HEK293T (cell line): ENCODE measurements at regions not wholly inside any gene's neighbourhood (a gene's known extent, or its start where the extent isn't known, plus 50 kb on each side); places are given as distances from the start of the nearest gene placed in this dataset.

Experiments
- ARNT ChIP-seq: fragments of 450-650 bp; IDR thresholded peaks from 2 replicates; pipeline ENCODE4 v1.6.1; 2017; ENCODE audit warnings: mild to moderate bottlenecking
- BHLHE40 ChIP-seq: fragments of 450-650 bp; IDR thresholded peaks from 2 replicates; pipeline ENCODE4 v1.6.1; 2016; ENCODE audit warnings: mild to moderate bottlenecking, moderate library complexity, borderline replicate concordance
- CTBP1 ChIP-seq: fragments of 450-650 bp; IDR thresholded peaks from 2 replicates; pipeline ENCODE4 v1.6.1; 2016; ENCODE audit warnings: borderline replicate concordance
- ELF4 ChIP-seq: fragments of 450-650 bp; IDR thresholded peaks from 2 replicates; pipeline ENCODE4 v1.6.1; 2017; ENCODE audit warnings: antibody characterized with exemption
- FOXA1 ChIP-seq: fragments of 450-650 bp; IDR thresholded peaks from 2 replicates; pipeline ENCODE4 v1.6.1; 2016; ENCODE audit warnings: mild to moderate bottlenecking
- FOXK2 ChIP-seq: fragments of 450-650 bp; IDR thresholded peaks from 2 replicates; pipeline ENCODE4 v1.6.1; 2016; ENCODE audit warnings: mild to moderate bottlenecking
- HDGF ChIP-seq: fragments of 450-650 bp; IDR thresholded peaks from 2 replicates; pipeline ENCODE4 v1.6.1; 2017; ENCODE audit warnings: antibody characterized with exemption, borderline replicate concordance
- LEF1 ChIP-seq: fragments of 450-650 bp; IDR thresholded peaks from 2 replicates; pipeline ENCODE4 v1.6.1; 2017; ENCODE audit warnings: mild to moderate bottlenecking, borderline replicate concordance
- NFRKB ChIP-seq: fragments of 450-650 bp; IDR thresholded peaks from 2 replicates; pipeline ENCODE4 v1.6.1; 2016; ENCODE audit warnings: mild to moderate bottlenecking, moderate library complexity
- PKNOX1 ChIP-seq: fragments of 450-650 bp; IDR thresholded peaks from 2 replicates; pipeline ENCODE4 v1.6.1; 2016
- SP1 ChIP-seq: fragments of 450-650 bp; IDR thresholded peaks from 2 replicates; pipeline ENCODE4 v1.6.1; 2017
- SUZ12 ChIP-seq: fragments of 450-650 bp; IDR thresholded peaks from 2 replicates; pipeline ENCODE4 v1.6.1; 2016; ENCODE audit warnings: mild to moderate bottlenecking
- TARDBP ChIP-seq: fragments of 450-650 bp; IDR thresholded peaks from 2 replicates; pipeline ENCODE4 v1.6.1; 2016

GRCh38 chr2:187679454-187679853 is 125.2 kb upstream of the TFPI start:
- TF ChIP-seq FOXA1 (no peak), ELF4 (no peak), LEF1 (no peak), PKNOX1 (no peak), HDGF (no peak), NFRKB (no peak), SUZ12 (no peak), SP1 (no peak), CTBP1 (no peak), ARNT (no peak), FOXK2 (no peak), TARDBP (no peak), BHLHE40 (no peak)
